Hepatocyte (in vitro differentiated cells): ENCODE measurements at regions not wholly inside any gene's neighbourhood (a gene's known extent, or its start where the extent isn't known, plus 50 kb on each side); places are given as distances from the start of the nearest gene placed in this dataset.

Experiments used
- EZH2 ChIP-seq: fragments of 200-600 bp; sonication (generic); IDR thresholded peaks from 2 replicates; pipeline ENCODE4 v1.6.1; 2016; ENCODE audit warnings: antibody characterized with exemption, mild to moderate bottlenecking, borderline replicate concordance
- EZH2phosphoT487 ChIP-seq: fragments of 200-600 bp; sonication (generic); IDR thresholded peaks from one replicate; pipeline ENCODE4 v1.6.1; 2018; ENCODE audit warnings: antibody characterized with exemption, mild to moderate bottlenecking, low read depth, moderate library complexity; ENCODE audit not compliant: unreplicated experiment, severe bottlenecking
- TF ChIP-seq, protein P1 (sequence below): fragments of 200-600 bp; sonication (generic); IDR thresholded peaks from 2 replicates; pipeline ENCODE4 v1.5.1; 2016; ENCODE audit warnings: antibody characterized with exemption, mild to moderate bottlenecking; ENCODE audit not compliant: poor library complexity

DNA sequence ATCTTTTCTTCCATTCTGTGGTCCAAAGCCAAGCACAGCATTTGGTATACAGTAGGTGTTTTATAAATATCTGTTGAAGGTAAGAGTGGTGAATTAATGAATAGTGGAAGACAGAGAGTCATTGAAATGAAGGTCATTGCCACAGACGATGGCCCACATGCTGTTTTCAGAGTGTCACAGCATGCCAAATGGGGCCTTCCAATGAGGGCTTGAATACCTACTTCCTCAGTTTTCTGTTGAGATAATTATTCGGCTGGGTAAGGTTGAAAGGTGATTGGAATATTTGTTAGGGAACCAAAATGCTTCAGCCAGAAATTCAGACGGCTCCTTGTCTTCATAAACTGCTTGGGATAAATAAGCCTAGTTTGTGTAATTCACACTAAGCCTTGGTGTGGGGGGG, 205.3 kb upstream of the TBL1XR1 start:
- TF ChIP-seq, protein P1, sequence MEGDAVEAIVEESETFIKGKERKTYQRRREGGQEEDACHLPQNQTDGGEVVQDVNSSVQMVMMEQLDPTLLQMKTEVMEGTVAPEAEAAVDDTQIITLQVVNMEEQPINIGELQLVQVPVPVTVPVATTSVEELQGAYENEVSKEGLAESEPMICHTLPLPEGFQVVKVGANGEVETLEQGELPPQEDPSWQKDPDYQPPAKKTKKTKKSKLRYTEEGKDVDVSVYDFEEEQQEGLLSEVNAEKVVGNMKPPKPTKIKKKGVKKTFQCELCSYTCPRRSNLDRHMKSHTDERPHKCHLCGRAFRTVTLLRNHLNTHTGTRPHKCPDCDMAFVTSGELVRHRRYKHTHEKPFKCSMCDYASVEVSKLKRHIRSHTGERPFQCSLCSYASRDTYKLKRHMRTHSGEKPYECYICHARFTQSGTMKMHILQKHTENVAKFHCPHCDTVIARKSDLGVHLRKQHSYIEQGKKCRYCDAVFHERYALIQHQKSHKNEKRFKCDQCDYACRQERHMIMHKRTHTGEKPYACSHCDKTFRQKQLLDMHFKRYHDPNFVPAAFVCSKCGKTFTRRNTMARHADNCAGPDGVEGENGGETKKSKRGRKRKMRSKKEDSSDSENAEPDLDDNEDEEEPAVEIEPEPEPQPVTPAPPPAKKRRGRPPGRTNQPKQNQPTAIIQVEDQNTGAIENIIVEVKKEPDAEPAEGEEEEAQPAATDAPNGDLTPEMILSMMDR: no peak
- TF ChIP-seq EZH2 (no peak), EZH2phosphoT487 (no peak)
